ENCODE measurements at regions not wholly inside any gene's neighbourhood (a gene's known extent, or its start where the extent isn't known, plus 50 kb on each side); places are given as distances from the start of the nearest gene placed in this dataset.

GRCh38 chr5:8767111-8767510, 778.8 kb downstream of the SEMA5A start:
- no peak for DNase-seq (ENCODE audit: low spot score in 2 of 2)
- H3K4me3 ChIP-seq = no peak overlapping the region
- WGBS = 69% methylated on average over 3 of the region's 3 CpGs

GRCh38 chr5:8767746-8768145, 778.1 kb downstream of the SEMA5A start:
- Histone ChIP-seq H3K9me3 (no peaks in the 10 kb centered on the region), H3K27me3 (no peaks in the 10 kb centered on the region), H3K36me3 (no peaks in the 10 kb centered on the region), H3K27ac (no peak overlapping the region), H3K4me3 (no peak overlapping the region), H3K4me1 (no peaks in the 10 kb centered on the region)
- 49% methylated on average over 3 of the region's 3 CpGs for WGBS
- no peak for DNase-seq (ENCODE audit: low spot score in 2 of 2)
- TF ChIP-seq EP300 (IDR thresholded peaks at IDR 0.05) (no peak), CTCF (IDR thresholded peaks at IDR 0.05) (no peak), POLR2A (IDR thresholded peaks at IDR 0.05) (no peak), POLR2AphosphoS5 (IDR thresholded peaks at IDR 0.05) (no peak)

More at GRCh38 chr5:8767111-8767510, 778.8 kb downstream of the SEMA5A start:
- Histone ChIP-seq H3K9me3 (no peaks in the 10 kb centered on the region), H3K27me3 (no peaks in the 10 kb centered on the region), H3K4me1 (no peaks in the 10 kb centered on the region), H3K36me3 (no peaks in the 10 kb centered on the region), H3K27ac (no peak overlapping the region)
- TF ChIP-seq POLR2AphosphoS5 (IDR thresholded peaks at IDR 0.05) (no peak), EP300 (IDR thresholded peaks at IDR 0.05) (no peak), POLR2A (IDR thresholded peaks at IDR 0.05) (no peak), CTCF (IDR thresholded peaks at IDR 0.05) (no peak)

GRCh38 chr5:8769631-8770030, 776.2 kb downstream of the SEMA5A start:
- 75% methylated on average over 3 of the region's 3 CpGs for WGBS
- H3K4me3 ChIP-seq = no peak overlapping the region
- no peaks in the 10 kb centered on the region for H3K36me3 ChIP-seq
- H3K9me3 ChIP-seq = no peaks in the 10 kb centered on the region
- TF ChIP-seq POLR2AphosphoS5 (IDR thresholded peaks at IDR 0.05) (no peak), EP300 (IDR thresholded peaks at IDR 0.05) (no peak), POLR2A (IDR thresholded peaks at IDR 0.05) (no peak), CTCF (IDR thresholded peaks at IDR 0.05) (no peak)
- no peak for DNase-seq (ENCODE audit: low spot score in 2 of 2)
- H3K4me1 ChIP-seq = no peaks in the 10 kb centered on the region
- H3K27ac ChIP-seq = no peak overlapping the region
- no peaks in the 10 kb centered on the region for H3K27me3 ChIP-seq

- Histone ChIP-seq H3K27me3 (no peaks in the 10 kb centered on the region), H3K9me3 (no peaks in the 10 kb centered on the region), H3K36me3 (no peaks in the 10 kb centered on the region), H3K27ac (no peak overlapping the region), H3K4me1 (no peaks in the 10 kb centered on the region), H3K4me3 (no peak overlapping the region)
- DNase-seq (ENCODE audit: low spot score in 2 of 2) = no peak
- WGBS = 85% methylated on average over 3 of the region's 3 CpGs
- TF ChIP-seq CTCF (IDR thresholded peaks at IDR 0.05) (no peak), POLR2AphosphoS5 (IDR thresholded peaks at IDR 0.05) (no peak), POLR2A (IDR thresholded peaks at IDR 0.05) (no peak), EP300 (IDR thresholded peaks at IDR 0.05) (no peak)
These were observed 775.4 kb downstream of the SEMA5A start for GRCh38 chr5:8770431-8770830.

- Histone ChIP-seq H3K27ac (no peak overlapping the region), H3K27me3 (no peaks in the 10 kb centered on the region), H3K4me1 (no peaks in the 10 kb centered on the region), H3K36me3 (no peaks in the 10 kb centered on the region), H3K9me3 (no peaks in the 10 kb centered on the region), H3K4me3 (no peak overlapping the region)
- no peak for TF ChIP-seq EP300 (IDR thresholded peaks at IDR 0.05)
- no peak for TF ChIP-seq POLR2AphosphoS5 (IDR thresholded peaks at IDR 0.05)
- no peak for TF ChIP-seq POLR2A (IDR thresholded peaks at IDR 0.05)
- no peak for TF ChIP-seq CTCF (IDR thresholded peaks at IDR 0.05)
- WGBS = 67% methylated on average over 5 of the region's 5 CpGs
- no peak for DNase-seq (ENCODE audit: low spot score in 2 of 2)
These were observed 772.7 kb downstream of the SEMA5A start for GRCh38 chr5:8773046-8773615.
